ENCODE measurements at regions not wholly inside any gene's neighbourhood (a gene's known extent, or its start where the extent isn't known, plus 50 kb on each side); places are given as distances from the start of the nearest gene placed in this dataset.

- TF ChIP-seq REST (IDR thresholded peaks at IDR 0.05; ENCODE audit: unreplicated experiment) (no peak), ZNF331 (CRISPR knock-in tag; IDR thresholded peaks at IDR 0.05; ENCODE audit: low read depth) (no peak), ETS1 (IDR thresholded peaks at IDR 0.05) (no peak), CTCF (conservative IDR thresholded peaks at IDR 0.05; ENCODE audit: low read depth in 2 of 2) (no peak), STAT1 (IDR thresholded peaks at IDR 0.05; ENCODE audit: unreplicated experiment) (no peak)
These were observed 64.5 kb upstream of the H2AZ1 start (continued) for GRCh38 chr4:100014616-100015015.

GRCh38 chr4:100009490-100009889 lies 59.4 kb upstream of the H2AZ1 start:
- Mint-ChIP-seq H3K4me1 (peaks cover 5% of the 10 kb centered on the region; the same call in 1 of the 3 replicates), H3K4me3 (no peak overlapping the region), H3K9me3 (peaks cover 10% of the 10 kb centered on the region), H3K27me3 (ENCODE audit: insufficient read depth, low read depth, poor library complexity) (no peaks in the 10 kb centered on the region), H3K36me3 (ENCODE audit: low read depth) (peaks cover 5% of the 10 kb centered on the region; the same call in 2 of the 3 replicates), H3K27ac (no peak overlapping the region)
- peaks cover 9% of the 10 kb centered on the region for H3K9me2 ChIP-seq (ENCODE audit: insufficient read depth)
- no peaks in the 10 kb centered on the region for H3K27me3 ChIP-seq (ENCODE audit: insufficient read depth)
- no peak overlapping the region for H3K27ac ChIP-seq (ENCODE audit: low read depth)
- H3F3A ChIP-seq (replicated peaks; ENCODE audit: low read depth) = no peaks in the 10 kb centered on the region
- no peaks in the 10 kb centered on the region for H3K36me3 ChIP-seq (ENCODE audit: insufficient read depth)
- H3K4me3 ChIP-seq = no peak overlapping the region
- H3K79me2 ChIP-seq (replicated peaks; ENCODE audit: insufficient read depth) = no peaks in the 10 kb centered on the region
- no peak overlapping the region for H3K4me2 ChIP-seq
- ATAC-seq (no peak), DNase-seq (ENCODE audit: low spot score) (no peak)
- H4K20me1 ChIP-seq (replicated peaks; ENCODE audit: insufficient read depth) = no peaks in the 10 kb centered on the region
- H3K4me1 ChIP-seq (ENCODE audit: insufficient read depth) = no peaks in the 10 kb centered on the region; the same call in 1 of the 2 replicates
- H2AFZ ChIP-seq = no peak overlapping the region
- no peak for TF ChIP-seq ZNF114 (CRISPR knock-in tag; IDR thresholded peaks at IDR 0.05)

- Histone ChIP-seq H2AFZ (no peak overlapping the region), H3K4me3 (no peak overlapping the region), H3K9me2 (ENCODE audit: insufficient read depth) (peaks cover 9% of the 10 kb centered on the region), H3K79me2 (replicated peaks; ENCODE audit: insufficient read depth) (no peaks in the 10 kb centered on the region), H3K36me3 (ENCODE audit: insufficient read depth) (no peaks in the 10 kb centered on the region), H3K27ac (ENCODE audit: low read depth) (no peak overlapping the region), H3K4me2 (no peak overlapping the region), H3K4me1 (ENCODE audit: insufficient read depth) (no peaks in the 10 kb centered on the region; the same call in 1 of the 2 replicates), H4K20me1 (replicated peaks; ENCODE audit: insufficient read depth) (no peaks in the 10 kb centered on the region), H3K27me3 (ENCODE audit: insufficient read depth) (no peaks in the 10 kb centered on the region), H3F3A (replicated peaks; ENCODE audit: low read depth) (no peaks in the 10 kb centered on the region)
- DNase-seq (ENCODE audit: low spot score) (no peak), ATAC-seq (no peak)
- TF ChIP-seq ZNF114 (CRISPR knock-in tag; IDR thresholded peaks at IDR 0.05) = no peak
- TF ChIP-seq ETS1 (IDR thresholded peaks at IDR 0.05) = no peak
- no peak for TF ChIP-seq STAT1 (IDR thresholded peaks at IDR 0.05; ENCODE audit: unreplicated experiment)
- no peak for TF ChIP-seq REST (IDR thresholded peaks at IDR 0.05; ENCODE audit: unreplicated experiment)
- no peak for TF ChIP-seq JUNB (IDR thresholded peaks at IDR 0.05; ENCODE audit: unreplicated experiment)
- TF ChIP-seq POLR2AphosphoS5 (IDR thresholded peaks at IDR 0.05; ENCODE audit: low read depth) = no peak
- peaks cover 5% of the 10 kb centered on the region; the same call in 2 of the 3 replicates for H3K36me3 Mint-ChIP-seq (ENCODE audit: low read depth)
- no peak overlapping the region for H3K4me3 Mint-ChIP-seq
- H3K27me3 Mint-ChIP-seq (ENCODE audit: insufficient read depth, low read depth, poor library complexity) = no peaks in the 10 kb centered on the region
- no peak overlapping the region for H3K27ac Mint-ChIP-seq
- H3K9me3 Mint-ChIP-seq = peaks cover 10% of the 10 kb centered on the region
- peaks cover 5% of the 10 kb centered on the region; the same call in 1 of the 3 replicates for H3K4me1 Mint-ChIP-seq
These were observed 58.0 kb upstream of the H2AZ1 start for GRCh38 chr4:100008048-100008447.

All from GM23338 (cell line).